IMR-90 (cell line): ENCODE measurements at regions not wholly inside any gene's neighbourhood (a gene's known extent, or its start where the extent isn't known, plus 50 kb on each side); places are given as distances from the start of the nearest gene placed in this dataset.

ENCODE experiments used
- ATAC-seq: fragments of 200-7000 bp; cut with Tn5 transposase; 2 replicates; pipeline ENCODE4 v1.9.1; 2020; ENCODE audit warnings: low read depth, mild to moderate bottlenecking, moderate library complexity
- BruUV-seq: library from RNA; stranded (reverse); fragments of 400-500 nt; replicated peaks from 2 replicates; lab custom pipeline; 2021; lab: Mats Ljungman, UMichigan
- CTCF ChIA-PET: fragments of 300-600 bp; formaldehyde crosslinking; extraction: SDS; loops from one replicate; lab custom pipeline; 2021; ENCODE audit warnings: antibody characterized with exemption; lab: Yijun Ruan, JAX
- POLR2A ChIA-PET: fragments of 300-600 bp; sonication (Branson Sonifier 250); formaldehyde crosslinking; loops from one replicate; lab custom pipeline; 2022; ENCODE audit warnings: antibody characterized with exemption; ENCODE audit not compliant: unreplicated experiment; lab: Charles Lee
- DNase-seq: peaks from one replicate; pipeline ENCODE4 v3.0.0; 2013
- H2AFZ ChIP-seq: replicated peaks from 2 replicates; pipeline ENCODE3; 2013; ENCODE audit warnings: low read length, mild to moderate bottlenecking; ENCODE audit not compliant: poor library complexity
- H2AK5ac ChIP-seq: 2 replicates; pipeline ENCODE4 v1.6.1; 2013; ENCODE audit warnings: low read depth, low read length, inconsistent platforms
- H2AK9ac ChIP-seq: replicated peaks from 2 replicates; pipeline ENCODE3; 2013; ENCODE audit warnings: mild to moderate bottlenecking, low read depth, low read length, moderate library complexity; ENCODE audit not compliant: poor library complexity
- H2BK120ac ChIP-seq: 2 replicates; pipeline ENCODE4 v1.6.1; 2013; ENCODE audit warnings: low read depth, low read length, inconsistent platforms
- H2BK15ac ChIP-seq: 3 replicates; pipeline ENCODE4 v1.6.1; 2013; ENCODE audit warnings: low read depth, low read length, inconsistent platforms
- H2BK20ac ChIP-seq: 2 replicates; pipeline ENCODE4 v1.6.1; 2013; ENCODE audit warnings: low read depth, mild to moderate bottlenecking, inconsistent platforms, low read length, moderate library complexity
- H2BK5ac ChIP-seq: 2 replicates; pipeline ENCODE4 v1.6.1; 2013; ENCODE audit warnings: mild to moderate bottlenecking, low read depth, low read length, inconsistent platforms; ENCODE audit not compliant: poor library complexity, severe bottlenecking
- H3K14ac ChIP-seq: replicated peaks from 2 replicates; pipeline ENCODE4 v1.6.1; 2013; ENCODE audit warnings: low read depth, low read length, inconsistent platforms
- H3K18ac ChIP-seq: 2 replicates; pipeline ENCODE4 v1.6.1; 2013; ENCODE audit warnings: low read depth, low read length, control low read depth
- H3K23ac ChIP-seq: 2 replicates; pipeline ENCODE4 v1.6.1; 2013; ENCODE audit warnings: low read depth, low read length, inconsistent platforms
- H3K27ac ChIP-seq: 2 replicates; pipeline ENCODE4 v1.5.1; 2013; ENCODE audit warnings: mild to moderate bottlenecking, control low read depth, low read length; ENCODE audit not compliant: insufficient read depth
- H3K27me3 ChIP-seq: 2 replicates; pipeline ENCODE4 v1.6.1; 2013; ENCODE audit warnings: low read length; ENCODE audit not compliant: control insufficient read depth, insufficient read depth
- H3K36me3 ChIP-seq: 2 replicates; pipeline ENCODE4 v1.6.1; 2013; ENCODE audit warnings: low read length, mixed read lengths; ENCODE audit not compliant: control insufficient read depth, insufficient read depth
- H3K4ac ChIP-seq: 2 replicates; pipeline ENCODE4 v1.6.1; 2013; ENCODE audit warnings: low read depth, low read length, inconsistent platforms
- H3K4me1 ChIP-seq: 2 replicates; pipeline ENCODE4 v1.6.1; 2013; ENCODE audit warnings: low read length, mixed read lengths; ENCODE audit not compliant: control insufficient read depth, insufficient read depth
- H3K4me2 ChIP-seq: 2 replicates; pipeline ENCODE4 v1.6.1; 2013; ENCODE audit warnings: low read depth, mild to moderate bottlenecking, control low read depth, low read length, moderate library complexity
- H3K4me3 ChIP-seq: 2 replicates; pipeline ENCODE4 v1.5.1; 2013; ENCODE audit warnings: low read depth, mild to moderate bottlenecking, control low read depth, low read length, moderate library complexity; ENCODE audit not compliant: insufficient read depth
- H3K56ac ChIP-seq: 2 replicates; pipeline ENCODE4 v1.6.1; 2013; ENCODE audit warnings: low read length, inconsistent platforms; ENCODE audit not compliant: insufficient read depth; ENCODE audit errors: extremely low read depth
- H3K79me1 ChIP-seq, 2 experiments: 2 replicates each; pipeline ENCODE4 v1.6.1; 2013; ENCODE audit warnings: low read length in 2 of 2, inconsistent platforms in 1 of 2, low read depth in 1 of 2
- H3K9ac ChIP-seq: 2 replicates; pipeline ENCODE4 v1.6.1; 2013; ENCODE audit warnings: low read depth, low read length, control low read depth
- H3K9me1 ChIP-seq: 2 replicates; pipeline ENCODE4 v1.6.1; 2013; ENCODE audit warnings: low read length, inconsistent platforms; ENCODE audit not compliant: insufficient read depth
- H3K9me3 ChIP-seq: 2 replicates; pipeline ENCODE4 v1.6.1; 2013; ENCODE audit warnings: low read length; ENCODE audit not compliant: control insufficient read depth, insufficient read depth
- H4K20me1 ChIP-seq: 2 replicates; pipeline ENCODE4 v1.6.1; 2013; ENCODE audit warnings: low read length, inconsistent platforms; ENCODE audit not compliant: insufficient read depth
- H4K5ac ChIP-seq: 2 replicates; pipeline ENCODE4 v1.6.1; 2013; ENCODE audit warnings: mild to moderate bottlenecking, low read depth, low read length, control low read depth
- H4K8ac ChIP-seq, 2 experiments: 2 replicates each; pipeline ENCODE4 v1.6.1; 2013; ENCODE audit warnings: low read depth in 2 of 2, low read length in 2 of 2, control low read depth in 1 of 2, inconsistent platforms in 1 of 2
- H4K91ac ChIP-seq: 2 replicates; pipeline ENCODE4 v1.6.1; 2013; ENCODE audit warnings: low read depth, low read length, inconsistent platforms; ENCODE audit not compliant: insufficient read depth
- BHLHE40 ChIP-seq: fragments of 150-350 bp; IDR thresholded peaks from 2 replicates; pipeline ENCODE4 v1.6.1; 2016; ENCODE audit warnings: mild to moderate bottlenecking, low read depth, low read length
- CHD1 ChIP-seq: IDR thresholded peaks from 2 replicates; pipeline ENCODE4 v1.6.1; 2012; ENCODE audit warnings: low read depth, low read length, improper control_type of control experiment
- FOS ChIP-seq: fragments of 150-350 bp; IDR thresholded peaks from 2 replicates; pipeline ENCODE4 v1.6.1; 2016; ENCODE audit warnings: low read depth, low read length
- MAZ ChIP-seq: IDR thresholded peaks from 2 replicates; pipeline ENCODE4 v1.6.1; 2012; ENCODE audit warnings: low read depth, mild to moderate bottlenecking, low read length, improper control_type of control experiment, moderate library complexity, borderline replicate concordance
- MXI1 ChIP-seq: IDR thresholded peaks from 2 replicates; pipeline ENCODE4 v1.6.1; 2012; ENCODE audit warnings: low read depth, mild to moderate bottlenecking, low read length, moderate library complexity, borderline replicate concordance
- NFE2L2 ChIP-seq: fragments of 150-350 bp; IDR thresholded peaks from 2 replicates; pipeline ENCODE4 v1.6.1; 2016; ENCODE audit warnings: low read depth, mild to moderate bottlenecking, low read length
- POLR2A ChIP-seq: IDR thresholded peaks from 2 replicates; pipeline ENCODE4 v1.6.1; 2012; ENCODE audit warnings: mild to moderate bottlenecking, low read depth, low read length
- RAD21 ChIP-seq: IDR thresholded peaks from 2 replicates; pipeline ENCODE4 v1.6.1; 2012; ENCODE audit warnings: low read length, improper control_type of control experiment
- RCOR1 ChIP-seq: IDR thresholded peaks from 2 replicates; pipeline ENCODE4 v1.6.1; 2012; ENCODE audit warnings: mild to moderate bottlenecking, low read length, improper control_type of control experiment; ENCODE audit not compliant: insufficient replicate concordance
- RFX5 ChIP-seq: IDR thresholded peaks from 2 replicates; pipeline ENCODE4 v1.8.0; 2012; ENCODE audit warnings: low read depth, mild to moderate bottlenecking, low read length, moderate library complexity
- SMC3 ChIP-seq: fragments of 150-350 bp; IDR thresholded peaks from 2 replicates; pipeline ENCODE4 v1.6.1; 2016; ENCODE audit warnings: low read depth, mild to moderate bottlenecking, antibody characterized with exemption, low read length, moderate library complexity
- WGBS, 2 experiments: methylation state at CpG; one replicate each; pipeline versions ENCODE4 v1.1.5 to v1.1.7; 2013; ENCODE audit warnings: missing lambda C conversion rate in 2 of 2; ENCODE audit not compliant: insufficient read length in 1 of 2; ENCODE audit errors: extremely low coverage in 2 of 2; 5-methylcytosine and 5-hydroxymethylcytosine counted together
- dilution Hi-C: fragments of 300-500 bp; cut with HindIII; formaldehyde crosslinking; loops from one replicate; pipeline ENCODE4 v1.14.3; 2018; ENCODE audit warnings: low sequenced_read_pairs; ENCODE audit not compliant: unreplicated experiment
- in situ Hi-C: fragments of 300-500 bp; cut with MboI; formaldehyde crosslinking; loops from 3 replicates; pipeline ENCODE4 v1.14.3; 2019; ENCODE audit warnings: low sequenced_read_pairs, inconsistent platforms, mixed read lengths
- intact Hi-C: fragments of 100-400 bp; cut with micrococcal nuclease; formaldehyde crosslinking; loops from 2 replicates; pipeline ENCODE4 v1.10.0; 2022
- TF ChIP-seq, protein P1 (sequence below): fragments of 150-350 bp; IDR thresholded peaks from 2 replicates; pipeline ENCODE4 v1.6.1; 2016; ENCODE audit warnings: low read depth, mild to moderate bottlenecking, low read length, moderate library complexity, borderline replicate concordance
- TF ChIP-seq, protein P2 (sequence below): conservative IDR thresholded peaks from 2 replicates; pipeline ENCODE4 v1.5.1; 2012; ENCODE audit warnings: mild to moderate bottlenecking, low read depth, low read length, improper control_type of control experiment

DNA sequence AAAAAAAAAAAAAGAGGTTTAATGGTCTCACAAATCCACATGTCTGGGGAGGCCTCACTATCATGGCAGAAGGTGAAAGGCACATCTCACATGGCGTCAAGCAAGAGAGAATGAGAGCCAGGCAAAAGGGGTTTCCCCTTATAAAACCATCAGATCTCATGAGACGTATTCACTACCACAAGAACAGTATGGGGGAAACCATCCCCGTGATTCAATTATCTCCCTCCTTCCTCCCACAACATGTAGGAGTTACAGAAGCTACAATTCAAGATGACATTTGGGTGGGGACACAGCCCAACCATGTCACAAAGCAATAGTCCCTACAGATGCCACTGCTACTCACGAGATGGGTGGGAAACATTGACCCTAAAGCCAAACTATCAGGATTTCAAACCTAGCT, 392.7 kb upstream of the ID2 start:
- H3K27me3 ChIP-seq: peaks cover 9% of the 10 kb centered on the region
- CTCF ChIA-PET: no interaction called here

More for the DNA sequence above, 392.7 kb upstream of the ID2 start:
- no peak overlapping the region for H2AK9ac ChIP-seq
- no peak overlapping the region for H2BK5ac ChIP-seq
- DNase-seq (no peak), ATAC-seq (no peak)
- no peak overlapping the region for H3K14ac ChIP-seq
- H3K79me1 ChIP-seq: no peaks in the 10 kb centered on the region
- 80% methylated on average over 1 of the region's 4 CpGs; no CpG with 5 or more reads in 1 of the 2 experiments for WGBS, 2 experiments
- H3K9ac ChIP-seq: no peak overlapping the region
- TF ChIP-seq MAZ: no peak
- no peak for TF ChIP-seq CHD1
- TF ChIP-seq RCOR1: no peak
- no peak for TF ChIP-seq SMC3
- TF ChIP-seq NFE2L2: no peak
- TF ChIP-seq RFX5: no peak
- no peak for TF ChIP-seq MXI1
- no peak for TF ChIP-seq BHLHE40
- TF ChIP-seq FOS: no peak
- no peak for TF ChIP-seq POLR2A
- TF ChIP-seq, protein P1, sequence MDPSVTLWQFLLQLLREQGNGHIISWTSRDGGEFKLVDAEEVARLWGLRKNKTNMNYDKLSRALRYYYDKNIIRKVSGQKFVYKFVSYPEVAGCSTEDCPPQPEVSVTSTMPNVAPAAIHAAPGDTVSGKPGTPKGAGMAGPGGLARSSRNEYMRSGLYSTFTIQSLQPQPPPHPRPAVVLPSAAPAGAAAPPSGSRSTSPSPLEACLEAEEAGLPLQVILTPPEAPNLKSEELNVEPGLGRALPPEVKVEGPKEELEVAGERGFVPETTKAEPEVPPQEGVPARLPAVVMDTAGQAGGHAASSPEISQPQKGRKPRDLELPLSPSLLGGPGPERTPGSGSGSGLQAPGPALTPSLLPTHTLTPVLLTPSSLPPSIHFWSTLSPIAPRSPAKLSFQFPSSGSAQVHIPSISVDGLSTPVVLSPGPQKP: no peak
- TF ChIP-seq RAD21: no peak
- TF ChIP-seq, protein P2, sequence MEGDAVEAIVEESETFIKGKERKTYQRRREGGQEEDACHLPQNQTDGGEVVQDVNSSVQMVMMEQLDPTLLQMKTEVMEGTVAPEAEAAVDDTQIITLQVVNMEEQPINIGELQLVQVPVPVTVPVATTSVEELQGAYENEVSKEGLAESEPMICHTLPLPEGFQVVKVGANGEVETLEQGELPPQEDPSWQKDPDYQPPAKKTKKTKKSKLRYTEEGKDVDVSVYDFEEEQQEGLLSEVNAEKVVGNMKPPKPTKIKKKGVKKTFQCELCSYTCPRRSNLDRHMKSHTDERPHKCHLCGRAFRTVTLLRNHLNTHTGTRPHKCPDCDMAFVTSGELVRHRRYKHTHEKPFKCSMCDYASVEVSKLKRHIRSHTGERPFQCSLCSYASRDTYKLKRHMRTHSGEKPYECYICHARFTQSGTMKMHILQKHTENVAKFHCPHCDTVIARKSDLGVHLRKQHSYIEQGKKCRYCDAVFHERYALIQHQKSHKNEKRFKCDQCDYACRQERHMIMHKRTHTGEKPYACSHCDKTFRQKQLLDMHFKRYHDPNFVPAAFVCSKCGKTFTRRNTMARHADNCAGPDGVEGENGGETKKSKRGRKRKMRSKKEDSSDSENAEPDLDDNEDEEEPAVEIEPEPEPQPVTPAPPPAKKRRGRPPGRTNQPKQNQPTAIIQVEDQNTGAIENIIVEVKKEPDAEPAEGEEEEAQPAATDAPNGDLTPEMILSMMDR: no peak
- H3K4me2 ChIP-seq: no peak overlapping the region
- no peak overlapping the region for H4K8ac ChIP-seq
- dilution Hi-C loops (no loop called here), in situ Hi-C loops (no loop called here), intact Hi-C loops (no loop called here)
- no peak overlapping the region for H2BK15ac ChIP-seq
- no peaks in the 10 kb centered on the region for H4K20me1 ChIP-seq
- H2AK5ac ChIP-seq: no peak overlapping the region
- H2BK20ac ChIP-seq: no peak overlapping the region
- no peak overlapping the region for H2BK120ac ChIP-seq
- H4K91ac ChIP-seq: no peak overlapping the region
- H3K9me1 ChIP-seq: peaks cover 3% of the 10 kb centered on the region; the same call in 1 of the 2 replicates
- H3K56ac ChIP-seq: no peak overlapping the region
- H2AFZ ChIP-seq: no peak overlapping the region
- no peak overlapping the region for H4K5ac ChIP-seq
- H3K36me3 ChIP-seq: no peaks in the 10 kb centered on the region
- no peak overlapping the region for H3K4ac ChIP-seq
- no peaks in the 10 kb centered on the region for H3K4me1 ChIP-seq
- H3K9me3 ChIP-seq: peaks cover 6% of the 10 kb centered on the region; the same call in 1 of the 2 replicates
- no TSS peak for BruUV-seq
- no peak overlapping the region for H3K4me3 ChIP-seq
- no peak overlapping the region for H3K23ac ChIP-seq
- no peak overlapping the region for H3K27ac ChIP-seq
- H3K18ac ChIP-seq: no peak overlapping the region
- POLR2A ChIA-PET: interaction anchor here (0.6 kb wide), 1 partner anchor 56 kb away, joined by 3 read pairs; no protein-coding TSS in a partner anchor
